ENCODE measurements at regions not wholly inside any gene's neighbourhood (a gene's known extent, or its start where the extent isn't known, plus 50 kb on each side); places are given as distances from the start of the nearest gene placed in this dataset.

DNA sequence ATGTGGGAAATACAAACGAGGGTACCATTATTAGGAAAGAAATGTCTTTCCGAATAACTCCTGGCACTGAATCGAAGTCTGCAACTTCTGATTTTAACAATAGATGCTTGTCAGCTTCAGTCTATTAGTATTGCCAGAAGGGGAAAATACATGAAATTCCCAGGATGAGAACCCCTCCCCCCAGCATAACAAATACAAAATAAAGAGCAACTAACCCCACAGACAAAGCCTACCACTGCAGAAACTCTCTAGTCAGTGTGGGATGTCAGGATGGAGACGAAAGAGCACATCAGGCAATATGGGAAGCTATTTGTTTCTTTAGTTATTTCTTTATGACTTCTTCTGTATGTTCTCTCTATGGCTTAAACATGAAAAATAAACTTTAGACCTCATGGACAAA lies 365.0 kb upstream of the CDH2 start:
- Mint-ChIP-seq H3K27ac (peak overlapping the region; percentile 59; the same call in 1 of the 2 replicates), H3K27me3 (ENCODE audit: insufficient read depth) (no peaks in the 10 kb centered on the region), H3K36me3 (ENCODE audit: low read depth) (peaks cover 7% of the 10 kb centered on the region; the same call in 1 of the 2 replicates), H3K9me3 (no peaks in the 10 kb centered on the region), H3K4me3 (peak overlapping the region; percentile 81; the same call in 1 of the 2 replicates), H3K4me1 (ENCODE audit: low read depth) (peaks cover 58% of the 10 kb centered on the region)
- no peak for DNase-seq
- TF ChIP-seq, protein P1, sequence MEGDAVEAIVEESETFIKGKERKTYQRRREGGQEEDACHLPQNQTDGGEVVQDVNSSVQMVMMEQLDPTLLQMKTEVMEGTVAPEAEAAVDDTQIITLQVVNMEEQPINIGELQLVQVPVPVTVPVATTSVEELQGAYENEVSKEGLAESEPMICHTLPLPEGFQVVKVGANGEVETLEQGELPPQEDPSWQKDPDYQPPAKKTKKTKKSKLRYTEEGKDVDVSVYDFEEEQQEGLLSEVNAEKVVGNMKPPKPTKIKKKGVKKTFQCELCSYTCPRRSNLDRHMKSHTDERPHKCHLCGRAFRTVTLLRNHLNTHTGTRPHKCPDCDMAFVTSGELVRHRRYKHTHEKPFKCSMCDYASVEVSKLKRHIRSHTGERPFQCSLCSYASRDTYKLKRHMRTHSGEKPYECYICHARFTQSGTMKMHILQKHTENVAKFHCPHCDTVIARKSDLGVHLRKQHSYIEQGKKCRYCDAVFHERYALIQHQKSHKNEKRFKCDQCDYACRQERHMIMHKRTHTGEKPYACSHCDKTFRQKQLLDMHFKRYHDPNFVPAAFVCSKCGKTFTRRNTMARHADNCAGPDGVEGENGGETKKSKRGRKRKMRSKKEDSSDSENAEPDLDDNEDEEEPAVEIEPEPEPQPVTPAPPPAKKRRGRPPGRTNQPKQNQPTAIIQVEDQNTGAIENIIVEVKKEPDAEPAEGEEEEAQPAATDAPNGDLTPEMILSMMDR (IDR thresholded peaks at IDR 0.05): no peak

DNA sequence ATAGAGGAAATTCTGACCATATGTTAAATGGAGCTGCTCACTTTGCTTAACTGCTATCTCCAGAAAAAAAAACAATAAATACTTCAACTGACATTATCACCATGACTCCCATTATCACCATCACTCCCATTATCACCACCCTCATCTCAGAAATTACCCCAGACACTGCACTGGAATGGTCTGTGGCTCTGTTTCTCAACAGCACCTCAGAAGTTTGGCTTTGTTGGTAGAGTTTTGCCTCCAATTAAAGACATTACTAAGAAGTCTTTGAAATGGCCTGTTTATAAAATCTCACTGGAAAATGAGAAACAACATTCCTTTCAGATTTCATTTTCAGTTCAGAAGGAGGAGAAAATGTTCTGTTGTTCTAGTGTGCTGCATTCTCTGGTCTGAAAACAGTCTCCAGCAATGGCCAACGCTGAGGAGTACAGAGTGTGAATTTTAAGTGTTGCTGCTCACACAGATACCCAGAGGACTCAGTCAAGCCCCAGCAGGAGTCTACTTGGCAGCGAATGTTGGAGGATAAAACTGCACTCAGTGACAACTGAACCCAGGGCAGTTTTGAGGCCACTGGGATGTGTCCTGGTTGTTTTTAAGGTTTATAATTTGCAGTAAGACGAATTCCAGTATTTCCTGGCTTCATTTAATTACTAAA lies 364.5 kb upstream of the CDH2 start:
- H3K36me3 Mint-ChIP-seq (ENCODE audit: low read depth): peaks cover 7% of the 10 kb centered on the region; the same call in 1 of the 2 replicates
- H3K9me3 Mint-ChIP-seq: no peaks in the 10 kb centered on the region
- peak overlapping the region; percentile 81 for H3K4me3 Mint-ChIP-seq
- DNase-seq: peak; percentile 3
- peaks cover 58% of the 10 kb centered on the region for H3K4me1 Mint-ChIP-seq (ENCODE audit: low read depth)
- no peaks in the 10 kb centered on the region for H3K27me3 Mint-ChIP-seq (ENCODE audit: insufficient read depth)
- H3K27ac Mint-ChIP-seq: peak overlapping the region; percentile 59
- TF ChIP-seq, protein P1 (IDR thresholded peaks at IDR 0.05): no peak

GRCh38 chr18:28529644-28530043 lies 352.7 kb upstream of the CDH2 start:
- Mint-ChIP-seq H3K4me1 (ENCODE audit: low read depth) (peaks cover 14% of the 10 kb centered on the region), H3K27me3 (ENCODE audit: insufficient read depth) (no peaks in the 10 kb centered on the region), H3K36me3 (ENCODE audit: low read depth) (no peaks in the 10 kb centered on the region), H3K9me3 (no peaks in the 10 kb centered on the region), H3K27ac (no peak overlapping the region), H3K4me3 (no peak overlapping the region)
- no peak for DNase-seq
- TF ChIP-seq, protein P1 (IDR thresholded peaks at IDR 0.05): no peak

GRCh38 chr18:28526196-28526595 lies 349.3 kb upstream of the CDH2 start:
- TF ChIP-seq, protein P1 (IDR thresholded peaks at IDR 0.05): no peak
- Mint-ChIP-seq H3K9me3 (no peaks in the 10 kb centered on the region), H3K4me1 (ENCODE audit: low read depth) (peaks cover 30% of the 10 kb centered on the region), H3K4me3 (no peak overlapping the region), H3K27ac (no peak overlapping the region), H3K36me3 (ENCODE audit: low read depth) (no peaks in the 10 kb centered on the region), H3K27me3 (ENCODE audit: insufficient read depth) (no peaks in the 10 kb centered on the region)
- no peak for DNase-seq

DNA sequence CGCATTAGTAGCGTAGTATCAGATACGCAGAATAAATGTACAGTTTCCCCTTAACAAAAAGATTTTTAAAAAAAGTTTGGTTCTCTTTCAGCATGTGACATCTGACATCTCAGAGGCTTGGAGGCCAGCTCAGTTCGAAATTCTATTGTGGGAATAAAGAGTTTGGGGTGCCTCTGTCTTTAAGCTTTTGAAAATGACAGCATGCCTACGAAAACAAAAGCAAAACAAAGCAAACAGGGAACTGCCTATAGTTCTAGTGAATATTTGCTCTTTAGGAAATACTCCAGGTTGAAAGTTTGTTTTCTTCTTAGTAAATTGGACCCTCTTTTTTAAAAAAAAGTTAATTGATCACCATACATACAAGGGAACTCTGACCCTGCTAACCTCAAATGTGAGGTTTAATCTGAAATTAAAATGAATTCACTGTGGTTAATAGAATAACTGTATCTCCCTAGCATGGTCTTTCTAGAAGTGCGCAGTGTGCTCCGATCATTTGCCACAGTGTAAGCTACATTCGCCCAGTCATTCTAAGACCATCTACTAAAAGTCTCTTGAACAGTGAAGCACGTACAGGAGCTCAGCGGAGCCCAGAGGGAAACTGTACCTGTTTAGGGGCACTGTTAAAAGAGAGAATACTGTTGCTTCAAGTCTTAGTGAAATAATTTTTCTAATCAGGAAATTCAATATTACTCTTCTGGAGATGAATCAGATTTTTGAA lies 347.0 kb upstream of the CDH2 start:
- H3K4me1 Mint-ChIP-seq (ENCODE audit: low read depth): peaks cover 35% of the 10 kb centered on the region
- no peak for DNase-seq
- peak overlapping the region; percentile 51 for H3K4me3 Mint-ChIP-seq
- H3K9me3 Mint-ChIP-seq: no peaks in the 10 kb centered on the region
- TF ChIP-seq, protein P1 (IDR thresholded peaks at IDR 0.05): no peak
- H3K27me3 Mint-ChIP-seq (ENCODE audit: insufficient read depth): no peaks in the 10 kb centered on the region
- H3K36me3 Mint-ChIP-seq (ENCODE audit: low read depth): no peaks in the 10 kb centered on the region
- no peak overlapping the region for H3K27ac Mint-ChIP-seq

All from HFFc6 (cell line).